Naive thymus-derived CD8-positive, alpha-beta T cell (primary cell): ENCODE measurements at regions not wholly inside any gene's neighbourhood (a gene's known extent, or its start where the extent isn't known, plus 50 kb on each side); places are given as distances from the start of the nearest gene placed in this dataset.

Experiments
- ATAC-seq, 2 donors: fragments of 150-1000 bp; cut with Tn5 transposase in 1 of 2; sonication (Bioruptor Pico), chemical (Tn5 transposase) in 1 of 2; 1 replicate in 1 of 2; 2 replicates in 1 of 2; pipeline ENCODE4 v1.10.0; 2021; ENCODE audit warnings: mild to moderate bottlenecking in 2 of 2, moderate library complexity in 2 of 2
- POLR2A ChIA-PET: fragments of 350-600 bp; sonication (Branson Sonifier 250); formaldehyde crosslinking; loops from one replicate; lab custom pipeline; 2021; ENCODE audit warnings: antibody characterized with exemption; lab: Charles Lee
- DNase-seq, 10 donors: peaks; one replicate each; pipeline versions ENCODE4 v3.0.0 to v3.0.0-alpha.2; 2020 to 2022
- H3K27ac Mint-ChIP-seq, 10 donors: one replicate each; pipeline ENCODE4 v1.8.0; 2020 to 2022; ENCODE audit warnings: mild to moderate bottlenecking in 10 of 10, mixed read lengths in 10 of 10, moderate library complexity in 4 of 10, inconsistent platforms in 1 of 10
- H3K27me3 Mint-ChIP-seq, 5 donors: one replicate each; pipeline ENCODE4 v1.8.0; 2021 to 2022; ENCODE audit warnings: mixed read lengths in 5 of 5
- H3K36me3 Mint-ChIP-seq, 3 donors: one replicate each; pipeline ENCODE4 v1.8.0; 2020 to 2022; ENCODE audit warnings: mixed read lengths in 3 of 3, mild to moderate bottlenecking in 2 of 3, inconsistent platforms in 1 of 3
- H3K4me1 Mint-ChIP-seq, 4 donors: one replicate each; pipeline ENCODE4 v1.8.0; 2021 to 2022; ENCODE audit warnings: mixed read lengths in 4 of 4
- H3K4me3 Mint-ChIP-seq, 10 donors: one replicate each; pipeline ENCODE4 v1.8.0; 2020 to 2022; ENCODE audit warnings: mild to moderate bottlenecking in 10 of 10, mixed read lengths in 10 of 10, moderate library complexity in 6 of 10, inconsistent platforms in 1 of 10
- H3K9me3 Mint-ChIP-seq, 9 donors: one replicate each; pipeline ENCODE4 v1.8.0; 2020 to 2022; ENCODE audit warnings: mixed read lengths in 9 of 9, mild to moderate bottlenecking in 3 of 9, inconsistent platforms in 1 of 9, moderate library complexity in 1 of 9

- no peaks in the 10 kb centered on the region for H3K4me1 Mint-ChIP-seq
- POLR2A ChIA-PET, result no interaction called here
- H3K9me3 Mint-ChIP-seq, result peaks cover 0 to 5% (median 0%) of the 10 kb centered on the region in 9 donors
- no peak for DNase-seq
- no peaks in the 10 kb centered on the region for H3K36me3 Mint-ChIP-seq
- peaks cover 18 to 64% (median 35%) of the 10 kb centered on the region in 5 donors for H3K27me3 Mint-ChIP-seq
- no peak overlapping the region for H3K27ac Mint-ChIP-seq
- no peak for ATAC-seq
- no peak overlapping the region for H3K4me3 Mint-ChIP-seq
Observed at GRCh38 chr1:230591678-230592077, 50.6 kb upstream of the COG2 start.

GRCh38 chr1:230589951-230590350 is 52.3 kb upstream of the COG2 start:
- Mint-ChIP-seq H3K9me3 (peaks cover 0 to 5% (median 0%) of the 10 kb centered on the region in 9 donors), H3K27me3 (peaks cover 20 to 53% (median 30%) of the 10 kb centered on the region in 5 donors), H3K4me1 (no peaks in the 10 kb centered on the region), H3K27ac (no peak overlapping the region), H3K4me3 (no peak overlapping the region), H3K36me3 (peaks cover 0 to 2% (median 0%) of the 10 kb centered on the region in 3 donors)
- POLR2A ChIA-PET, result no interaction called here
- DNase-seq, result no peak
- ATAC-seq, result no peak

GRCh38 chr1:230588323-230588746 is 53.9 kb upstream of the COG2 start:
- H3K4me1 Mint-ChIP-seq, result no peaks in the 10 kb centered on the region
- DNase-seq (no peak), ATAC-seq (no peak)
- H3K9me3 Mint-ChIP-seq, result peaks cover 0 to 3% (median 0%) of the 10 kb centered on the region in 9 donors
- H3K4me3 Mint-ChIP-seq, result no peak overlapping the region
- no peak overlapping the region for H3K27ac Mint-ChIP-seq
- H3K27me3 Mint-ChIP-seq, result peaks cover 19 to 43% (median 24%) of the 10 kb centered on the region in 5 donors
- H3K36me3 Mint-ChIP-seq, result peaks cover 0 to 8% (median 0%) of the 10 kb centered on the region in 3 donors
- POLR2A ChIA-PET, result no interaction called here

GRCh38 chr1:230587061-230587460 is 55.2 kb upstream of the COG2 start:
- H3K9me3 Mint-ChIP-seq, result peaks cover 0 to 4% (median 3%) of the 10 kb centered on the region in 9 donors
- H3K27me3 Mint-ChIP-seq, result peaks cover 22 to 45% (median 22%) of the 10 kb centered on the region in 5 donors
- ATAC-seq (no peak), DNase-seq (no peak)
- no peak overlapping the region for H3K4me3 Mint-ChIP-seq
- no peaks in the 10 kb centered on the region for H3K4me1 Mint-ChIP-seq
- H3K36me3 Mint-ChIP-seq, result peaks cover 0 to 8% (median 0%) of the 10 kb centered on the region in 3 donors
- POLR2A ChIA-PET, result no interaction called here
- H3K27ac Mint-ChIP-seq, result no peak overlapping the region

GRCh38 chr1:230584660-230585059 is 57.6 kb upstream of the COG2 start:
- Mint-ChIP-seq H3K27ac (no peak overlapping the region), H3K27me3 (peaks cover 21 to 49% (median 30%) of the 10 kb centered on the region in 5 donors), H3K9me3 (peaks cover 0 to 9% (median 5%) of the 10 kb centered on the region in 9 donors), H3K4me1 (no peaks in the 10 kb centered on the region), H3K4me3 (no peak overlapping the region), H3K36me3 (peaks cover 0 to 8% (median 1%) of the 10 kb centered on the region in 3 donors)
- no peak for ATAC-seq
- no peak for DNase-seq
- POLR2A ChIA-PET, result no interaction called here

GRCh38 chr1:230581446-230582079 is 60.7 kb upstream of the COG2 start:
- DNase-seq, result no peak
- ATAC-seq, result no peak
- H3K27me3 Mint-ChIP-seq, result peaks cover 13 to 46% (median 31%) of the 10 kb centered on the region in 5 donors
- POLR2A ChIA-PET, result no interaction called here
- peaks cover 0 to 8% (median 1%) of the 10 kb centered on the region in 3 donors for H3K36me3 Mint-ChIP-seq
- H3K4me3 Mint-ChIP-seq, result no peak overlapping the region
- no peaks in the 10 kb centered on the region for H3K4me1 Mint-ChIP-seq
- no peak overlapping the region for H3K27ac Mint-ChIP-seq
- H3K9me3 Mint-ChIP-seq, result peaks cover 0 to 9% (median 3%) of the 10 kb centered on the region in 9 donors

GRCh38 chr1:230578616-230579015 is 63.7 kb upstream of the COG2 start:
- H3K9me3 Mint-ChIP-seq, result peaks cover 0 to 9% (median 3%) of the 10 kb centered on the region in 9 donors
- H3K27me3 Mint-ChIP-seq, result peaks cover 14 to 57% (median 34%) of the 10 kb centered on the region in 5 donors
- POLR2A ChIA-PET, result no interaction called here
- no peak overlapping the region for H3K27ac Mint-ChIP-seq
- ATAC-seq (no peak), DNase-seq (no peak)
- no peaks in the 10 kb centered on the region for H3K4me1 Mint-ChIP-seq
- H3K4me3 Mint-ChIP-seq, result no peak overlapping the region
- peaks cover 0 to 1% (median 0%) of the 10 kb centered on the region in 3 donors for H3K36me3 Mint-ChIP-seq

- DNase-seq (no peak), ATAC-seq (no peak)
- POLR2A ChIA-PET, result no interaction called here
- peaks cover 14 to 53% (median 34%) of the 10 kb centered on the region in 5 donors for H3K27me3 Mint-ChIP-seq
- peaks cover 0 to 1% (median 0%) of the 10 kb centered on the region in 3 donors for H3K36me3 Mint-ChIP-seq
- H3K9me3 Mint-ChIP-seq, result peaks cover 0 to 9% (median 3%) of the 10 kb centered on the region in 9 donors
- no peak overlapping the region for H3K4me3 Mint-ChIP-seq
- H3K4me1 Mint-ChIP-seq, result no peaks in the 10 kb centered on the region
- no peak overlapping the region for H3K27ac Mint-ChIP-seq
Observed at GRCh38 chr1:230577537-230577936, 64.7 kb upstream of the COG2 start.

GRCh38 chr1:230575886-230576500 is 66.3 kb upstream of the COG2 start:
- DNase-seq (no peak), ATAC-seq (no peak)
- no peak overlapping the region for H3K4me3 Mint-ChIP-seq
- peaks cover 0 to 1% (median 0%) of the 10 kb centered on the region in 3 donors for H3K36me3 Mint-ChIP-seq
- H3K4me1 Mint-ChIP-seq, result peaks cover 0 to 1% (median 0%) of the 10 kb centered on the region in 4 donors
- no peak overlapping the region for H3K27ac Mint-ChIP-seq
- H3K27me3 Mint-ChIP-seq, result peaks cover 12 to 45% (median 23%) of the 10 kb centered on the region in 5 donors
- POLR2A ChIA-PET, result no interaction called here
- peaks cover 0 to under 1% (median 0%) of the 10 kb centered on the region in 9 donors for H3K9me3 Mint-ChIP-seq

GRCh38 chr1:230574502-230574901 is 67.8 kb upstream of the COG2 start:
- Mint-ChIP-seq H3K4me3 (no peak overlapping the region), H3K27ac (no peak overlapping the region), H3K9me3 (no peaks in the 10 kb centered on the region), H3K4me1 (peaks cover 0 to 1% (median 0%) of the 10 kb centered on the region in 4 donors), H3K36me3 (no peaks in the 10 kb centered on the region), H3K27me3 (peaks cover 10 to 47% (median 19%) of the 10 kb centered on the region in 5 donors)
- DNase-seq (no peak), ATAC-seq (no peak)
- POLR2A ChIA-PET, result no interaction called here

- no peak for ATAC-seq
Observed at GRCh38 chr1:230573658-230574057, 68.6 kb upstream of the COG2 start.

GRCh38 chr1:230572121-230573105 is 69.9 kb upstream of the COG2 start:
- H3K4me3 Mint-ChIP-seq, result no peak overlapping the region
- POLR2A ChIA-PET, result no interaction called here
- DNase-seq (no peak), ATAC-seq (no peak)
- H3K9me3 Mint-ChIP-seq, result no peaks in the 10 kb centered on the region
- H3K36me3 Mint-ChIP-seq, result no peaks in the 10 kb centered on the region
- no peak overlapping the region for H3K27ac Mint-ChIP-seq
- H3K27me3 Mint-ChIP-seq, result peaks cover 10 to 37% (median 18%) of the 10 kb centered on the region in 5 donors
- H3K4me1 Mint-ChIP-seq, result peaks cover 0 to 1% (median 0%) of the 10 kb centered on the region in 4 donors

More at GRCh38 chr1:230573658-230574057, 68.6 kb upstream of the COG2 start:
- DNase-seq, result no peak
- Mint-ChIP-seq H3K4me3 (no peak overlapping the region), H3K27ac (no peak overlapping the region), H3K9me3 (no peaks in the 10 kb centered on the region), H3K27me3 (peaks cover 11 to 45% (median 20%) of the 10 kb centered on the region in 5 donors), H3K4me1 (peaks cover 0 to 1% (median 0%) of the 10 kb centered on the region in 4 donors), H3K36me3 (no peaks in the 10 kb centered on the region)
- POLR2A ChIA-PET, result no interaction called here
